ENCODE measurements at regions not wholly inside any gene's neighbourhood (a gene's known extent, or its start where the extent isn't known, plus 50 kb on each side); places are given as distances from the start of the nearest gene placed in this dataset.

DNA sequence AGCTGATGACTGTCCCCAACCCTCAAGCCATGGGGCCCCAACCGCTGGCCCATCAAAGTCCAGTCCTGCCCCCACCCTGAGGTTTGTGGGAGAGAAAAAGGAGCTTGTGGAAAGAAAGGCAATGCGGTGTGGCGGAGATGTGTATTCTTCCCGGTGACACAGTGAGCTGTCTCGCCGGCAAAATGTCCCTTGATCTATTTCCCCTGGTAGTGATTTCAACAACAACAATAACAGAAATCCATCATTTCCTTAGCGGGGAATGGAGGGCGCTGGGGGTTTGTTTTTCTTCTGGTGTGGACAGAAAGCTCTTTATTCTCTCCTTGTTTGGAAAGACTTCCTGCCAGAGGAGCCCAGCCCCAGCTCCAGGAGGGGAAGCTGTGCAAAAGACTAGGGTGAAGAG lies 93.7 kb upstream of the LHX5 start:
- H3K27ac ChIP-seq (ENCODE audit: low read depth, low read length), result no peak overlapping the region
- no peak overlapping the region for H3K4me2 ChIP-seq (ENCODE audit: low read depth, low read length, poor library complexity, severe bottlenecking)
- H3K4me3 ChIP-seq (ENCODE audit: insufficient read depth, low read length, poor library complexity, severe bottlenecking), result no peak overlapping the region
- H3K9ac ChIP-seq (ENCODE audit: low read length), result no peak overlapping the region
- no peaks in the 10 kb centered on the region for H3K27me3 ChIP-seq (ENCODE audit: low read length)
- TF ChIP-seq, protein P1, sequence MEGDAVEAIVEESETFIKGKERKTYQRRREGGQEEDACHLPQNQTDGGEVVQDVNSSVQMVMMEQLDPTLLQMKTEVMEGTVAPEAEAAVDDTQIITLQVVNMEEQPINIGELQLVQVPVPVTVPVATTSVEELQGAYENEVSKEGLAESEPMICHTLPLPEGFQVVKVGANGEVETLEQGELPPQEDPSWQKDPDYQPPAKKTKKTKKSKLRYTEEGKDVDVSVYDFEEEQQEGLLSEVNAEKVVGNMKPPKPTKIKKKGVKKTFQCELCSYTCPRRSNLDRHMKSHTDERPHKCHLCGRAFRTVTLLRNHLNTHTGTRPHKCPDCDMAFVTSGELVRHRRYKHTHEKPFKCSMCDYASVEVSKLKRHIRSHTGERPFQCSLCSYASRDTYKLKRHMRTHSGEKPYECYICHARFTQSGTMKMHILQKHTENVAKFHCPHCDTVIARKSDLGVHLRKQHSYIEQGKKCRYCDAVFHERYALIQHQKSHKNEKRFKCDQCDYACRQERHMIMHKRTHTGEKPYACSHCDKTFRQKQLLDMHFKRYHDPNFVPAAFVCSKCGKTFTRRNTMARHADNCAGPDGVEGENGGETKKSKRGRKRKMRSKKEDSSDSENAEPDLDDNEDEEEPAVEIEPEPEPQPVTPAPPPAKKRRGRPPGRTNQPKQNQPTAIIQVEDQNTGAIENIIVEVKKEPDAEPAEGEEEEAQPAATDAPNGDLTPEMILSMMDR (IDR thresholded peaks at IDR 0.05; ENCODE audit: insufficient read depth, low read length, poor library complexity, severe bottlenecking), result no peak
- TF ChIP-seq EZH2phosphoT487 (conservative IDR thresholded peaks at IDR 0.05; ENCODE audit: low read length), result no peak
- no peak overlapping the region for H2AFZ ChIP-seq (ENCODE audit: low read depth, low read length, severe bottlenecking)
- no peaks in the 10 kb centered on the region for H4K20me1 ChIP-seq (ENCODE audit: low read depth, low read length)
- no peaks in the 10 kb centered on the region for H3K36me3 ChIP-seq (ENCODE audit: low read length)
- H3K9me2 ChIP-seq (replicated peaks; ENCODE audit: insufficient read depth, low read length), result no peaks in the 10 kb centered on the region
- H3F3A ChIP-seq (ENCODE audit: insufficient read depth), result no peaks in the 10 kb centered on the region
- H3K9me3 ChIP-seq (ENCODE audit: insufficient read depth, low read length), result no peaks in the 10 kb centered on the region
- no peaks in the 10 kb centered on the region for H3K79me2 ChIP-seq (ENCODE audit: insufficient read depth, low read length)

DNA sequence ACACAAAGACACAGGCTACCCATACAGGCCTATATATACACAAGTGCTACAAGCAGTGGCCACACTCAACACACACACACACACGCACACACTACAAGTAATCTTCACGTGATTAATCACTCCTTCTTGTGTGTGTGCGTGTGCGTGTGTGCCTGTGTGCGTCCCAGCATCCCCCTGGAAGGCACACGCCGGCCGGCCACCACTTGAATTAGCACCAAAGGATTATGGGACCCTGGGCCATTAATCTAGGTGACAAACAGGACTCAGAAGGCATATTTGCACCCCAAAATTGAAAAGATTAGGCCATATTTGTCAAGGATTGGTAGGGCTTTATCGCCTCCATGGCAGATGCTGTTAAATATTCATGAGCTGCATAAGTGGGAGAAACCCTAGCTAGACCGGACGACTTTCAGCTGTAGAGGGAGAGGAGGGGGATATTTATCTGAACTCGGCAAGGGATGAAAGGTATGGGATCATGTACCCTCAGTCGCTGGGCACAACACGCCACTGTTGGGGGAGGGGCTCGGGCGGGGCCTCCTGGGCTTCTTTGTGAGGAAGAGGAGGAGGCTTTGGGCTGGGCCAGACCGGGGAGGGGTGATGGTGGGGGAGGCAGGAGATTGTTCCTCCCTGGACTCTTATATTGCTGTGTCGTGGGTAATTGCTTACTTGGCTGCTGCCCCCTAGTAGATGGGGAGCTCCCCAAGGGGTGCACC lies 89.6 kb upstream of the LHX5 start:
- H3K9me2 ChIP-seq (replicated peaks; ENCODE audit: insufficient read depth, low read length), result no peaks in the 10 kb centered on the region
- no peaks in the 10 kb centered on the region for H3F3A ChIP-seq (ENCODE audit: insufficient read depth)
- H3K27me3 ChIP-seq (ENCODE audit: low read length), result no peaks in the 10 kb centered on the region
- H4K20me1 ChIP-seq (ENCODE audit: low read depth, low read length), result no peaks in the 10 kb centered on the region
- no peak overlapping the region for H3K4me2 ChIP-seq (ENCODE audit: low read depth, low read length, poor library complexity, severe bottlenecking)
- no peaks in the 10 kb centered on the region for H3K9me3 ChIP-seq (ENCODE audit: insufficient read depth, low read length)
- TF ChIP-seq EZH2phosphoT487 (conservative IDR thresholded peaks at IDR 0.05; ENCODE audit: low read length), result no peak
- TF ChIP-seq, protein P1 (IDR thresholded peaks at IDR 0.05; ENCODE audit: insufficient read depth, low read length, poor library complexity, severe bottlenecking), result no peak
- no peak overlapping the region for H3K4me3 ChIP-seq (ENCODE audit: insufficient read depth, low read length, poor library complexity, severe bottlenecking)
- H3K9ac ChIP-seq (ENCODE audit: low read length), result no peak overlapping the region
- H2AFZ ChIP-seq (ENCODE audit: low read depth, low read length, severe bottlenecking), result no peak overlapping the region
- H3K79me2 ChIP-seq (ENCODE audit: insufficient read depth, low read length), result no peaks in the 10 kb centered on the region
- no peak overlapping the region for H3K27ac ChIP-seq (ENCODE audit: low read depth, low read length)
- no peaks in the 10 kb centered on the region for H3K36me3 ChIP-seq (ENCODE audit: low read length)

DNA sequence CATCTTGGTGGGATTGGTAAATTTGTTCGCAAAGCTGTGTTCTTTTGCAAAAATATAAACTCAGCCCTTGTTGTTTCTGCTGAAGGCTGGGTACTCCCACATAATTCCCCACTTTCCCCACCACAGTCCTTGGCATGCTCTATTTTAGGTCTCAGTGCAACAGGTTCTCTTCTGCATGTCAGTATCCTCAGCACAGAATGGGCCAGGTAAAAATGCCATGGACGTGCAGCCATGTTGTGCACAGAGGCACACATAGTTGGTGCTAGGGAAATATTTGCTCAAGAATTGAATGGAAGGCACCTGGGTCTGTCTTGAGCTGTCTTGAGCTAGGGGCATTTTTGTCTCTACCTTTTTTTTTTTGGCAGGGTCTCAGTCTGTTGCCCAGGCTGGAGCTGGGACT lies 87.8 kb upstream of the LHX5 start:
- Histone ChIP-seq H3K9ac (ENCODE audit: low read length) (no peak overlapping the region), H2AFZ (ENCODE audit: low read depth, low read length, severe bottlenecking) (no peak overlapping the region), H3K36me3 (ENCODE audit: low read length) (no peaks in the 10 kb centered on the region), H3F3A (ENCODE audit: insufficient read depth) (no peaks in the 10 kb centered on the region), H4K20me1 (ENCODE audit: low read depth, low read length) (no peaks in the 10 kb centered on the region), H3K27ac (ENCODE audit: low read depth, low read length) (no peak overlapping the region), H3K9me2 (replicated peaks; ENCODE audit: insufficient read depth, low read length) (no peaks in the 10 kb centered on the region), H3K4me2 (ENCODE audit: low read depth, low read length, poor library complexity, severe bottlenecking) (no peak overlapping the region), H3K27me3 (ENCODE audit: low read length) (no peaks in the 10 kb centered on the region), H3K79me2 (ENCODE audit: insufficient read depth, low read length) (no peaks in the 10 kb centered on the region), H3K4me3 (ENCODE audit: insufficient read depth, low read length, poor library complexity, severe bottlenecking) (no peak overlapping the region), H3K9me3 (ENCODE audit: insufficient read depth, low read length) (no peaks in the 10 kb centered on the region)
- TF ChIP-seq, protein P1 (IDR thresholded peaks at IDR 0.05; ENCODE audit: insufficient read depth, low read length, poor library complexity, severe bottlenecking), result no peak
- no peak for TF ChIP-seq EZH2phosphoT487 (conservative IDR thresholded peaks at IDR 0.05; ENCODE audit: low read length)

Data from SU-DHL-6 (cell line).